GM18870 (cell line): ENCODE measurements at regions not wholly inside any gene's neighbourhood (a gene's known extent, or its start where the extent isn't known, plus 50 kb on each side); places are given as distances from the start of the nearest gene placed in this dataset.
A peak's percentile ranks its signal among the peaks of the same experiment; 100 is the strongest.
"Not testable (repeated sequence)": the region's sequence is repeated elsewhere in the genome, so short reads cannot be mapped to it uniquely, and the experiment has no call there.

ENCODE experiments used
- ATAC-seq: cut with Tn5 transposase; IDR thresholded peaks from one replicate; pipeline ENCODE4 v1.9.1; 2021; ENCODE audit warnings: moderate library complexity; ENCODE audit not compliant: unreplicated experiment

DNA sequence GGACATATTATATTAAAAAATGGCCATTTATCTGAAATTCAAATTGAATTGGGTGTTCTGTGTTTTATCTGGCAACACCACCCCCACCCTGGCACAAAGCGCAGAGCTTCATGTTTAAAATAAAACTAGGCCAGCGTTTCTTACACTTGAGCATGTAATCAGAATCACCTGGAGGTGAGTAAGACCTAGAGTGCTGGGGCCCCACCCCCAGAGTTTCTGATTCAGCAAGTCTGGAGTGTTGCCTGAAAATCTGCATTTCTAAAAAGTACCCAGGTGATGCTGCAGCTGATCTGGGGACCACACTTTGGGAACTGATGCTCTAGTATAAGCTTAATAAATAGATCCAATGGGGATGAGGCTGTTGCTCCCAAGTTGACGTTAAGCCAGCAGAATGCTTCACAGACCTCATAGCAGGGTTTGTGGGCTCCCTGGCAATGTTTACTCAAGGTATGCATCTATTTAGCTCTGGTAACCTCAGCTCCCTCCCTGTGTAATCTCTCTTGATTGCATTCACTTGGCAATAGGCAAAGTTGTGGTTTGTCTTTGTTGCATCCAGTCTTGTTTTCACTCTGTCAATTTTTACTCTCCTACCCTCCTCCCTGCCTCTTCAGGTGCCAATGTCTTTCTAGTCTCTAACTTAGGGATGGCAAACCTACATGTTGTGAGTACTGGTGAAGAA, 99.8 kb upstream of the TEX13D start:
- ATAC-seq = peak; percentile 67

GRCh38 chrX:124234348-124234747, 98.1 kb upstream of the TEX13D start:
- no peak for ATAC-seq

- ATAC-seq = no peak
These were observed 94.2 kb upstream of the TEX13D start for GRCh38 chrX:124238268-124238667.

DNA sequence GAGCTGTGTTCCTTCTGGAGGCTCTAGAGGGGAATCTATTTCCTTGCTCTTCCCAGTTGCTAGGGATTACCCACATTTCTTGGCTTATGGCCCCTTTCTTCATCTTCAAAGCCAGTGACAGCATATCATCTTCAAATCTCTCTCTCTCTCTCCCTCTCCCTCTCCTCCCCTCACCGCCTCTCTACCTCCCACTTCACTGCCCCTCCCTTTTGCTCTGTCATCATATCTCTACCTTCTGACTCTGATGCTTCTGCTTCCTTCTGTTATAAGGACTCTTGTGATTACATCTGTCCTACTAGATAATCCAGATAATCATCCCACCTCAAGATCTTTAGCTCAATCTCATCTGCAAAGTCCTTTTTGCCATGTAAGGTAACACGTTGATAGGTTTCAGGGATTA, 93.1 kb upstream of the TEX13D start:
- ATAC-seq = no peak

DNA sequence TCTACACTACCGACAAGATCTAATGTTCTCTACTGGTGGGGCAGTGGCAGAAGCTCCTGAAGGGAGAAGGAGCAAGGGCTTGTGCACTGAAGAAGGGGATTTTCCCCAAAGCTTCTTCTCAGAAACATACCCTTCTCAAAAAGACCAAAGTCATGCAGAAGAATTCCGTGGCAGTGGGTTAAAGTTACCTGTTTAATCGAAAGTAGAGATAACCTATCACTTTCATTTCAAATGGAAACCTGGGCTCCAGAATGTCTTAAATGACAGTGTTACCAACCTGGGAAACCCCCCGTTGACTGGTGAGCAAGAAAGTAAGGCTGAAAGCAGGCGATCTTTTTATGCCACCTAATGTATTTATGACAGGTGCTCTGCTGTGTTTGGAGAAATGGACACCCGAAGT, 92.5 kb upstream of the TEX13D start:
- ATAC-seq = peak; percentile 92

- no peak for ATAC-seq
These were observed 92.0 kb upstream of the TEX13D start for GRCh38 chrX:124240422-124240821.

- ATAC-seq = no peak
These were observed 90.3 kb upstream of the TEX13D start for GRCh38 chrX:124242131-124242530.

- ATAC-seq = no peak
These were observed 83.1 kb upstream of the TEX13D start for GRCh38 chrX:124249345-124249744.

DNA sequence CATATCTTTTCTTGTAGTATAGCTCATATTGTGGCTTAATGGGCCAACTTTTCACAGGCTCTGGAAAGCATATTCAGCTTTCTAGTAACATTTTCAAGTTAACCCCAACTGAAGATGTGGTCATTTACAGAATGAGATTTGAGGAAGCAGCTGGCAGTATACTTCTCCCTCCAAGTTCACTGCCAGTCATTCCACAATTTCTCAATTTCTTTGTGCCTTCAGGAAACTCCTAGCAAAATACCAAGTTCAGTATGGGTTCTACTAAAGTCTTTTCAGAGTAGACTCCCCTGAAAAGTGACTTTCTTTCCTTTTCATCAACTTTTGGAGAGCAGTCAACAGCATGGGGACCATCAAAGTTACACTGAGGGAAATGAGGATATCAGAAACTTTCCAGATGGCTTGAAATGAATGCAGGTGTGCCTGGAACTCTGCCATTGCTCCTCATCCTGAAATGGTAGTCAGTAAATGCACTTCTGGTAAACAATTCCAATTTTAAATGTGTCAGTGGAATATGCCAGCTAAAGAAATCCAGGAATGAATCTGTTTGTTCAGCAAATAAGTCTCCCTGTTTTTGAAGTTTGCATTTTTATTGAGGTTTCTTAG, 81.5 kb upstream of the TEX13D start:
- no peak for ATAC-seq

- ATAC-seq = no peak
These were observed 77.8 kb upstream of the TEX13D start for GRCh38 chrX:124254611-124255010.

DNA sequence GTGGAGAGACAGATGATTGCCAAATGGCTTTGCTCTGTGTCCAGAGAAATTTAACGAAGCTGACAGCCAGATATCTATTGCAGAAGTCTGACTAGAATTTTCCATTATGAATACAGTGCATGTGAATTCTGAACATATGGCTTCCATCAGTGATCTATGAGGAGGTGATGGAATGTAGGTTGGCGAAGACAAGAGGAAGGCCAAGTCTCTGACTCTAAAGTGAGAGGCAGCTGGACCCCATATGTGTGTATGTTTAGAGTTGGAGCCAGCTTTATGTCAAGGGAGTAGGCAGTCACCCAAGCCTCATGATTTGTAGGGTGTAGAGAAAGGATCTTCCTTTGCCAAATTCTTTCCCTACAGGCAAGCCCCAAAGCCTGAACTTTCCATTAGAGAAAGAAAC, 76.2 kb upstream of the TEX13D start:
- ATAC-seq = no peak

DNA sequence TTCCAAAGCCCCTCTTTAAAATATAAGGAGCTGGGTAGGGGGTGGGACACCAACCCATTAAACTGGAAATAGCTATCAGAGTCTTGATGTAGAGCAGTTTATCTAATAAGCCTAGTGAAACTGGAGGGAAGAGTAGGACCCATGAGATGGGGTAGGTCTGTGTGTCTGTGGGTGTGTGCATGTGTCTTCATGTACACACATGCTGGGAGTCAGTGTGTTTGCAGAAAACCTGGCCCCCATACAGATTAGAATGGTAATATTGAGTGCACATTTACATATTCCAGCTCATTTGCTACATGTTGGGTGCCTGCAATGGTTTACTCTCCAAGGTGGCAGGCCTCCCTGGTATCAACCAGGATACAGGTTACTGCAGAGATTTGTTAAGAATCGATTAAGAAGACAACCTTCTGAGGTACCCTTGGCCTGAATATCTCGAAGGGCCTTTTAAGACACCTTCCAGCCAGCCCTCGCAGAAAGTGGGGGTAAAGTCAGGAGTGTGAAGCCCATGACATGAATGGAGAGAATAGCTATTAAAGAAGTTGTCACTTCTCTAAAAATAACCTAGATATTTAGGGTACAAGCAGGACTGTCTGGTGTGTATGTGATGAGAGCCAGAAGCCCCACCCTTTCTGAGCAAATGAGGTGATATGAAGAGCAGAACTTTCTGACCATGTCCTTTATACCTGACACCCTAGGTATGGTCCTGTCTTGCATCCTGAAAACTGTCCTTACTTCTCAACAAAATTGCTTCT, 75.7 kb upstream of the TEX13D start:
- no peak for ATAC-seq

- ATAC-seq = no peak
These were observed 74.3 kb upstream of the TEX13D start for GRCh38 chrX:124257924-124258702.

GRCh38 chrX:124260845-124261244, 71.6 kb upstream of the TEX13D start:
- no peak for ATAC-seq

DNA sequence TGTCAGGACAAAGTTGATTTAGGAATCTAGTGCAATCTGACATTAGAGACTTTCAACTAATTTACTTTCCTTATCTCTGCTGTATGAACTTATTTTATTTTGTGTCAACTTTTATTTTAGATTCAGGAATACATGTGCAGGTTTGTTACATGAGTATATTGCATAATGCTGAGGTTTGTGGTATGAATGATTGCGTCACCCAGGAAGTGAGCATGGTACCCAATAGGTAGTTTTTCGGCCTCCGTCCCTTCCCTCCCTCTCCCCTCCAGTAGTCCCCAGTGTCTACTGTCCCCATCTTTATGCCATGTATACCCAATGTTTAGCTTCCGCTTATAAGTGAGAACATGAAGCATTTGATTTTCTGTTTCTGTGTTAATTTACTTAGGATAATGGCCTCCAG, 68.7 kb upstream of the TEX13D start:
- no peak for ATAC-seq

- no peak for ATAC-seq
These were observed 64.4 kb upstream of the TEX13D start for GRCh38 chrX:124268099-124268498.

DNA sequence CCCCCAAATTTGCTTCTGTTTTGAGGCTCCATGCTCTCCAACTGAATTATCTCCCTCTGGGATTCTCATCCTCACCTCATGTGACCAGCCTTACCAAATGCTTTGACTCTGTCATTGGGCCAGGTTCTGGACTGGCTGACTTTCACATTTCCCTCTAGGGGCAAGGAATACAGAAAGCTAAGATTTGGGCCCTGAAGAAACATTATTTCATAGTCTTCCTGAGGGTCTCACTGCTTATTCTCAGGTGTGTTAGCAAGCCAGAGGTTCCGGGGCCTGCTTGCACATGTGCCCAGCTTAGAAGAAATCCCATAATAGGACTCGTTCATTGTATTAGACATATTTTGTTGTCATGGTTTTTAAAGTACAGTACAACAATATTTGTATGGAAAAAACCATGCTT, 62.6 kb upstream of the TEX13D start:
- no peak for ATAC-seq

DNA sequence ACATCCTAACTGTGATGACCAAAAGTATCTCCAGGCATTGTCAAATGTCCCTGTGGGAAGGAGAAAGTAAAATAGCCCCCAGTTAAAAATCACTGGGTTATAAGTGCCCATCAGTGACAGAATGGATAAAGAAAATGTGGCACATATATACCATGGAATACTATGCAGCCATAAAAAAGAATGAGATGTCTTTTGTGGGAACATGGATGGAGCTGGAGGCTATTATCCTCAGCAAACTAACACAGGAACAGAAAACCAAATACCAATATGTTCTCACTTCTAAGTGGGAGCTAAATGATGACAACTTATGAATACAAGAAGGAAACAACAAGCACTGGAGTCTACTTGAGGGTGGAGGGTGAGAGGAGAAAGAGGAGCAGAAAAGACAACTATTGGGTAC, 60.9 kb upstream of the TEX13D start:
- ATAC-seq = not testable (repeated sequence)

- ATAC-seq = no peak
These were observed 60.0 kb upstream of the TEX13D start for GRCh38 chrX:124272370-124272982.

DNA sequence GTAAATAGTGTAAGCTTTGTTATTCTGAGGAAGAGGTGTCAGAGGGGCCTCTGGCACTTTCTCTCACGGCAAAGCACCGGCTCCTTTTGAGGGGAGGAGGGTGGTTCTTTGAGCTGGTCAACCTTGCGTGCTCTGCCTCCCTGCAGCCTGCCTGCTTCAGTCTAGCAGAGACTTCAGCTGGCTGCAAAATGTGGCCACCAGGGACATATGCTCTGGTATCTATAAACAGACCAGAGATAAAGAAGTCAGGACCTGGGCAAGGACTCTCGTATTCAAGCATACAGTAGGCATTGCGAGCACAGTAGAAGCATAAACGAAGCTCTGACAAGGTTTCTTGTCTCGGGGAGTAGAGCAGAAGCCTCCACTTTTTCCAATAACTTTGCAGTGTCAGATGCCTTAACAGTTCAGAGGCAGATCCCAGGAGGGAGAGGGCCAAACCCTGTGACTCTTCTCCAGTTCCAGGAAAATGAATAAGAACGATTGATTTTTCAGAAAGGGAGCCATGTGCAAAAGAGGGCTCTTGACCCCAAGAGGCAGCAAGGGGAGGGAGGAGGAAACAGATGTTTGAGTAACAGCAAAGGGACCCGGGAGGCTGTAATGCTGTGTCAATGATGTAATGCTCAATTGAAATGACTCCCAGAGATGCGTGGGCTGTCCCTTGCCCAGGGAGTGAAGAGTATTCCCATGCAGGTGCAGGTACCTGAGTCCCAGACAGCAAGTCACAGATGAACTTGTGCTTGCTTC, 57.9 kb upstream of the TEX13D start:
- no peak for ATAC-seq
